ENCODE measurements at regions not wholly inside any gene's neighbourhood (a gene's known extent, or its start where the extent isn't known, plus 50 kb on each side); places are given as distances from the start of the nearest gene placed in this dataset.
"Not testable (repeated sequence)": the region's sequence is repeated elsewhere in the genome, so short reads cannot be mapped to it uniquely, and the experiment has no call there.

- Mint-ChIP-seq H3K4me1 (ENCODE audit: low read depth) (no peaks in the 10 kb centered on the region), H3K36me3 (ENCODE audit: low read depth) (no peaks in the 10 kb centered on the region), H3K27ac (no peak overlapping the region), H3K4me3 (no peak overlapping the region), H3K9me3 (no peaks in the 10 kb centered on the region), H3K27me3 (peaks cover 11% of the 10 kb centered on the region)
- intact Hi-C loops (cut with micrococcal nuclease) = loop anchor here (5.0 kb wide), 1 partner anchor 222 kb away; no protein-coding TSS in a partner anchor
Measured at GRCh38 chr12:75814851-75815754, 216.5 kb downstream of the PHLDA1 start.

GRCh38 chr12:75813072-75813471, 218.5 kb downstream of the PHLDA1 start:
- Mint-ChIP-seq H3K4me1 (ENCODE audit: low read depth) (no peaks in the 10 kb centered on the region), H3K27ac (no peak overlapping the region), H3K4me3 (no peak overlapping the region), H3K27me3 (peaks cover 15% of the 10 kb centered on the region), H3K36me3 (ENCODE audit: low read depth) (no peaks in the 10 kb centered on the region), H3K9me3 (peaks cover 10% of the 10 kb centered on the region)
- intact Hi-C loops (cut with micrococcal nuclease) = no loop called here

- Mint-ChIP-seq H3K4me3 (no peak overlapping the region), H3K27me3 (peaks cover 15% of the 10 kb centered on the region), H3K9me3 (peaks cover 10% of the 10 kb centered on the region), H3K4me1 (ENCODE audit: low read depth) (no peaks in the 10 kb centered on the region), H3K27ac (no peak overlapping the region), H3K36me3 (ENCODE audit: low read depth) (no peaks in the 10 kb centered on the region)
- intact Hi-C loops (cut with micrococcal nuclease) = no loop called here
Measured at GRCh38 chr12:75812271-75813018, 219.1 kb downstream of the PHLDA1 start.

GRCh38 chr12:75809746-75810145, 221.8 kb downstream of the PHLDA1 start:
- H3K27me3 Mint-ChIP-seq = peaks cover 12% of the 10 kb centered on the region
- H3K27ac Mint-ChIP-seq = no peak overlapping the region
- intact Hi-C loops (cut with micrococcal nuclease) = no loop called here
- peaks cover 10% of the 10 kb centered on the region for H3K9me3 Mint-ChIP-seq
- no peak overlapping the region for H3K4me3 Mint-ChIP-seq
- no peaks in the 10 kb centered on the region for H3K4me1 Mint-ChIP-seq (ENCODE audit: low read depth)
- no peaks in the 10 kb centered on the region for H3K36me3 Mint-ChIP-seq (ENCODE audit: low read depth)

GRCh38 chr12:75807494-75807893, 224.1 kb downstream of the PHLDA1 start:
- intact Hi-C loops (cut with micrococcal nuclease) = no loop called here
- H3K9me3 Mint-ChIP-seq = peaks cover 10% of the 10 kb centered on the region
- no peak overlapping the region for H3K4me3 Mint-ChIP-seq
- H3K27me3 Mint-ChIP-seq = peaks cover 6% of the 10 kb centered on the region
- H3K27ac Mint-ChIP-seq = no peak overlapping the region
- H3K36me3 Mint-ChIP-seq (ENCODE audit: low read depth) = no peaks in the 10 kb centered on the region
- no peaks in the 10 kb centered on the region for H3K4me1 Mint-ChIP-seq (ENCODE audit: low read depth)

GRCh38 chr12:75805905-75806304, 225.7 kb downstream of the PHLDA1 start:
- peaks cover 10% of the 10 kb centered on the region for H3K9me3 Mint-ChIP-seq
- H3K4me1 Mint-ChIP-seq (ENCODE audit: low read depth) = no peaks in the 10 kb centered on the region
- no peak overlapping the region for H3K27ac Mint-ChIP-seq
- H3K4me3 Mint-ChIP-seq = no peak overlapping the region
- peaks cover 4% of the 10 kb centered on the region for H3K27me3 Mint-ChIP-seq
- no peaks in the 10 kb centered on the region for H3K36me3 Mint-ChIP-seq (ENCODE audit: low read depth)
- intact Hi-C loops (cut with micrococcal nuclease) = no loop called here

GRCh38 chr12:75805320-75805719, 226.3 kb downstream of the PHLDA1 start:
- H3K4me1 Mint-ChIP-seq (ENCODE audit: low read depth) = no peaks in the 10 kb centered on the region
- no peak overlapping the region for H3K4me3 Mint-ChIP-seq
- intact Hi-C loops (cut with micrococcal nuclease) = no loop called here
- peaks cover 4% of the 10 kb centered on the region for H3K27me3 Mint-ChIP-seq
- no peak overlapping the region for H3K27ac Mint-ChIP-seq
- H3K9me3 Mint-ChIP-seq = peaks cover 10% of the 10 kb centered on the region
- no peaks in the 10 kb centered on the region for H3K36me3 Mint-ChIP-seq (ENCODE audit: low read depth)

- Mint-ChIP-seq H3K4me3 (no peak overlapping the region), H3K27me3 (peaks cover 4% of the 10 kb centered on the region), H3K27ac (no peak overlapping the region), H3K36me3 (ENCODE audit: low read depth) (no peaks in the 10 kb centered on the region), H3K9me3 (no peaks in the 10 kb centered on the region), H3K4me1 (ENCODE audit: low read depth) (no peaks in the 10 kb centered on the region)
- intact Hi-C loops (cut with micrococcal nuclease) = no loop called here
Measured at GRCh38 chr12:75798136-75798926, 233.2 kb downstream of the PHLDA1 start.

- peaks cover 4% of the 10 kb centered on the region for H3K27me3 Mint-ChIP-seq
- H3K9me3 Mint-ChIP-seq = no peaks in the 10 kb centered on the region
- no peaks in the 10 kb centered on the region for H3K36me3 Mint-ChIP-seq (ENCODE audit: low read depth)
- H3K27ac Mint-ChIP-seq = no peak overlapping the region
- no peaks in the 10 kb centered on the region for H3K4me1 Mint-ChIP-seq (ENCODE audit: low read depth)
- intact Hi-C loops (cut with micrococcal nuclease) = no loop called here
- H3K4me3 Mint-ChIP-seq = no peak overlapping the region
Measured at GRCh38 chr12:75795125-75795524, 236.5 kb downstream of the PHLDA1 start.

GRCh38 chr12:75792687-75793086, 238.9 kb downstream of the PHLDA1 start:
- intact Hi-C loops (cut with micrococcal nuclease) = no loop called here
- no peaks in the 10 kb centered on the region for H3K9me3 Mint-ChIP-seq
- no peaks in the 10 kb centered on the region for H3K4me1 Mint-ChIP-seq (ENCODE audit: low read depth)
- H3K27ac Mint-ChIP-seq = no peak overlapping the region
- H3K27me3 Mint-ChIP-seq = peaks cover 7% of the 10 kb centered on the region
- H3K4me3 Mint-ChIP-seq = no peak overlapping the region
- H3K36me3 Mint-ChIP-seq (ENCODE audit: low read depth) = no peaks in the 10 kb centered on the region

- peaks cover 7% of the 10 kb centered on the region for H3K27me3 Mint-ChIP-seq
- H3K4me1 Mint-ChIP-seq (ENCODE audit: low read depth) = no peaks in the 10 kb centered on the region
- H3K9me3 Mint-ChIP-seq = no peaks in the 10 kb centered on the region
- no peak overlapping the region for H3K27ac Mint-ChIP-seq
- H3K4me3 Mint-ChIP-seq = no peak overlapping the region
- intact Hi-C loops (cut with micrococcal nuclease) = no loop called here
- no peaks in the 10 kb centered on the region for H3K36me3 Mint-ChIP-seq (ENCODE audit: low read depth)
Measured at GRCh38 chr12:75790219-75790618, 241.4 kb downstream of the PHLDA1 start.

- H3K36me3 Mint-ChIP-seq (ENCODE audit: low read depth); H3K9me3 Mint-ChIP-seq; H3K4me3 Mint-ChIP-seq; H3K27me3 Mint-ChIP-seq; intact Hi-C loops (cut with micrococcal nuclease); H3K4me1 Mint-ChIP-seq (ENCODE audit: low read depth); H3K27ac Mint-ChIP-seq: not testable (repeated sequence)
Measured at GRCh38 chr12:75787146-75787545, 244.4 kb downstream of the PHLDA1 start.

- Mint-ChIP-seq H3K4me3 (no peak overlapping the region), H3K9me3 (no peaks in the 10 kb centered on the region), H3K27ac (no peak overlapping the region), H3K27me3 (peaks cover 3% of the 10 kb centered on the region), H3K36me3 (ENCODE audit: low read depth) (no peaks in the 10 kb centered on the region), H3K4me1 (ENCODE audit: low read depth) (no peaks in the 10 kb centered on the region)
- intact Hi-C loops (cut with micrococcal nuclease) = no loop called here
Measured at GRCh38 chr12:75786070-75786469, 245.5 kb downstream of the PHLDA1 start.

- intact Hi-C loops (cut with micrococcal nuclease) = no loop called here
- no peak overlapping the region for H3K27ac Mint-ChIP-seq
- no peak overlapping the region for H3K4me3 Mint-ChIP-seq
- no peaks in the 10 kb centered on the region for H3K4me1 Mint-ChIP-seq (ENCODE audit: low read depth)
- peaks cover 3% of the 10 kb centered on the region for H3K27me3 Mint-ChIP-seq
- no peaks in the 10 kb centered on the region for H3K9me3 Mint-ChIP-seq
- H3K36me3 Mint-ChIP-seq (ENCODE audit: low read depth) = no peaks in the 10 kb centered on the region
Measured at GRCh38 chr12:75784591-75784990, 247.0 kb downstream of the PHLDA1 start.
